SKM-1 treated with dmso at 0.1 percent for 144 hours (cell line): ENCODE measurements at regions not wholly inside any gene's neighbourhood (a gene's known extent, or its start where the extent isn't known, plus 50 kb on each side); places are given as distances from the start of the nearest gene placed in this dataset.

Experiments
- DNase-seq: peaks from one replicate; lab custom pipeline; 2025; ENCODE audit not compliant: unreplicated experiment; lab: John Stamatoyannopoulos, UW

- DNase-seq, result no peak
These were observed 427.7 kb downstream of the FOXO1 start for GRCh38 chr13:40238761-40239160.

- DNase-seq, result no peak
These were observed 426.1 kb downstream of the FOXO1 start for GRCh38 chr13:40240293-40240692.

DNA sequence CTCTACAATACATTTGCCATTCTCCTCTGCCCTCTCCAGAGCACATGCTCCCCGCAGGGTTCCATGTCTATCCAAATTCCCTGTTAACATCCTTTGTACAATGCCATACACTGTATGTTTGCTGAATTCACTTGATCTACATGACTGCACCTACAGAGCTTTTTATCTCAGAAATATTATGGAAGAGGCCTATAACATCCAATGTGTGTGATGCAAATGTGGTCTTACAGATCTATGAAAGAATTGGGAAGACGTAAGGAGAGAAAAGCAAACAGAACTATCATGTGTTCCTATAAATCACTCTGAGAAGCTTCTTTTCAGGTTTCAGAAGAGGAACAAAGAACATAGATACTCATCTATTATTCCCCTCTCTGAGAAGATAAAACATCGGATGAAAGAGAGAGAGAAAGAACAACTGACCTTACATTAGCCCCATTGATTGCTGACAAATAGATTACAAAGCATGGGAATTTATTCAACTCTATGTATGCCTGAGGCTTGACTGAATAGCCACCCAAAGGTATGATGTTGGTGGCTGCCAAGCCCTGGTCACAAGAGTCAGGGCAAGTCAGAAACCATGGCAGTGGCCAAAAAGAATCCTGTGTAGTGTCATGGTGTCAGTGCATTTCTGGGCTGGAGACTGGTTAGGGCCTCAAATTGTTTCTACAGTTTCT lies 425.2 kb downstream of the FOXO1 start:
- DNase-seq, result no peak

DNA sequence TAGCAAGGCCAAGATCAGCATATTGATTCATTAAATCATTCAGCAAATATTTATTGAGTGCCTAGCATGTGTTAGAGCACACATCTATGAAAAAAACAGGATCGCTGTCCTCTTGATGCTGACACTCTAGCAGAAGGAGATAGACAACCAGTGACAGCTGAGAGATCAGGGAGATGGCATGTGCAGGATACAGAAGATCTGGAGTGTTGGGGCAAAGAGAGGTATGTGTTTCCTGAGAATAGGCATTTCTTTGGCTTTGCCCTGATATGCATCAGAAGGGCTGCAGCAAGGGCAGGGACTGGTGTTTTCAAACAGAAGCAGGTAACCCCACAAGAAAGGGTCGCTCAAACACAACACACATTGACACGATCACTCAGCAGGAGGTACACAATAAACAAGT lies 423.4 kb downstream of the FOXO1 start:
- no peak for DNase-seq

- no peak for DNase-seq
These were observed 422.5 kb downstream of the FOXO1 start for GRCh38 chr13:40243982-40244381.

- no peak for DNase-seq
These were observed 420.9 kb downstream of the FOXO1 start for GRCh38 chr13:40245567-40245966.

DNA sequence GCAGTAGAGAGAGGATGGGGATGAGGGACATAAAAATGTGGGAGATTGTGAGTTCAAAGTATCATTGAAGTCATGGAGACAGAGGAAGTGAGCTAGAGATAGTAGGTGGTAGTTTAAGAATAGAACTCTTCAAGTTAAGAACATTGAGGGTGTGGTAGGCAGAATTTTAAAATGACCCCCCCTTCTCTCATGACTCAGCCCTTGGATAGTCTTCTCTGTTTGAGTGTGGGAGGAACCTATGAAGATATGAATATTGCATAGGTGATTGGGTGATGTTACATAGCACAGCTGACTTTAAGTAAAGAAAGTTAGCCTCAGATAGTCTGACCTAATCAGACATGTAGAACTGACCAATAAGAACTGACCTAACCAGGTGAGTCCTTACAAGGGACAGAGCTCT lies 418.6 kb downstream of the FOXO1 start:
- no peak for DNase-seq

DNA sequence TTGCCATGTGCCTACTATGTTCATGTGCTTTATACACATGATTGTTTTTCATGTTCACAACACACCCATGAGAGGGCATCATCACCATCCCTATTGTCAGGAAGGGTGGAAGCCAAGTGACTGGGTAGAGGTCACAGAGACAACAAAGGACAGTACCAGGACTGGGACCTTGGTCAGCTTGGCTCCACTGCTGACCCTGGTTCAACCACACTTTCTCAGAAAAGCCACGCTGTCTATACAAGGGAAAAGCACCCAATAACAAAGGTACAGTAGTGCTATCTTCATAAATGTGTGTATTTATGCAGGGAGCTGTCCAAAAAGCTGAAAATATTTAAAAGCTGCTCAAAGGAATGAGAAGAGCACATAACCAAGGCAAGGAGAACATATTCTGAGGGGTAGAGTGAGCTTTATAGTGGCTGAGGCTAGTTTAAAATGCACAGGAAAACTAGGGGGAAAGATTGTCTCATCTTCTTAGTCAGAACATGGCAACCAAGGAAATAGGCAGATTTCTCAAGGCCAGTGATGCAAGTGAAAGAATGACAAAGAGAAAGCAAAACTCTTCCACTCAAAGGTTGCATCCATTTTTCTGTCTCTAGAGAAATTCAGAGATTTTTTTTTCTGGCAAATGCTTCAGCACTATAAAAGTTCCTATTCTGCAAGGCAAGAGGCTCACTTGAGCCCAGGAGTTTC lies 415.0 kb downstream of the FOXO1 start:
- DNase-seq, result no peak

DNA sequence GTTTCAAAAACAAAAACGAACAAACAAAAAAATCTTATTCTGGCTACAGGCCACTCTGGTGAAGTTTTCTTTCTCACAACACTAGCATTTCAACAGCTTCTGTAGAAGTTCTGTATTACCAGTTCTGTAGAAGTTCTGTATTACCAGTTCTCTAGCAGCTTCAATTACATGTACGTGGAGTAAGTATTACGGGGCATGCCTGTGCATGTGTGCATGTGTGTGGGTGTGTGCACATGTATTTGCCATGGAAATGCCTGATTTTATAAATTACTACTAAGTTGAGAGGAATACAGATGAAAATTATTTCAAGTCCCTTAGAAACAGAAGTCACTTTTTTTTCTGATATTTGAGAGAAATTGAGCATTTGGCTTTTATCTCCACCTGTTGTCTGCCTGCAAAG lies 414.2 kb downstream of the FOXO1 start:
- no peak for DNase-seq

- DNase-seq, result no peak
These were observed 413.8 kb downstream of the FOXO1 start for GRCh38 chr13:40252676-40253075.

- no peak for DNase-seq
These were observed 412.0 kb downstream of the FOXO1 start for GRCh38 chr13:40254394-40254793.

- DNase-seq, result no peak
These were observed 410.9 kb downstream of the FOXO1 start for GRCh38 chr13:40255551-40255950.

DNA sequence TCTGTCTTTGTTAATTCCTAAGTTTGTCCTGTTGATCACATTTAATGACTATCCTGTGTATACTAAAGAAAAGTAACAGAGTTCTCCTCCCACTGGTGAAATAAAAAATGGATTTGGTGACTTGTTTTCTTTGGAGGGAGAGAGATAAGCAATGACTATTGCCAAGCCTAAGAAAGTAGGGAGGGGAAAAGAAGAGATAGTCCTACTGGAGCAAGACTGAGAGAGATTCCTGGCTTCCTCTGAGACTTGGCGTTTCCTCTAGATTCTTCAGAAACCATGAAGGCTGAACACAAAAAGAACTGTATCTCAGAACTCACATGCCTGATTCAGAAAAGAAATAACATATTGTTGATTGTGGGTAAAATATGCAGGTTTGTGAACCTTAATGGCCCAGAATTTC lies 406.5 kb downstream of the FOXO1 start:
- DNase-seq, result no peak

GRCh38 chr13:40261336-40261735 lies 405.1 kb downstream of the FOXO1 start:
- no peak for DNase-seq

GRCh38 chr13:40261947-40262346 lies 404.5 kb downstream of the FOXO1 start:
- DNase-seq, result no peak

DNA sequence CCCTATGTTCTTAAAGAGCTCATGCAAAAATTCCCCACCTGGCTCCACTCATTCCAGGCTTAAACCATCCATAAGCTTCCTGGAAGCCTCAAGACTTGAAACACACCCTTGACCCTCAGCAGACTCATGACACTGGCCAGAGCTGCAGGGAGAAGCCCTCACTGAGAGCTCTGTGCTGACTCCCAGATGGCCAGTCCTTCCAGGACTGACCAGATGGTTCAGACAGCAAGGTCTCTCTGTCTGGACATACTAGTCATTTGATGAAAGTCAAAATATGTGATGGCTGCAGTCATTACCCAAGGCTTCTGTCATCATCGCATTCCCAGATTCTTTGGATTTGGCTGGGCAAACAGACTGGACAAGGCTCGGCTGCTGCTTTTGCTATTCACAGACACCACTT lies 397.4 kb downstream of the FOXO1 start:
- DNase-seq, result no peak

DNA sequence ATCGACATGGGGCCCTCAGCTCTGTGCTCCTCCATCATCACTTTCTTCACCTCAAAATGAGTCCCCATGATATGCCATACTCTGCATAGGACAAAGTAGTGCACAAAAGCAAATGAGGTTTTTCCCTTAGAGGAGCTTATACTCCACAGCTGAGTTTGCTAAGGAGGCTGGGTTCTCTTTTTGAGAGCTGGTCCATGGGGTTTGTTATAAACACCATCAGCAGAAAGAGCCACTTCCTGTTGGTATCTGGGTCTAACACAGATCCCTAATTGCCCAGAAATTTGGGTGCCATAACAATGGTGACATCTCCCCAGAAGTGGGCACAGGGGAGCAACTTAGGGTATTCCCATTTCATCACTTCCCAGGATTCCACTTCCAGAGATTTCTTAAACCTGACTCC lies 395.7 kb downstream of the FOXO1 start:
- DNase-seq, result no peak

DNA sequence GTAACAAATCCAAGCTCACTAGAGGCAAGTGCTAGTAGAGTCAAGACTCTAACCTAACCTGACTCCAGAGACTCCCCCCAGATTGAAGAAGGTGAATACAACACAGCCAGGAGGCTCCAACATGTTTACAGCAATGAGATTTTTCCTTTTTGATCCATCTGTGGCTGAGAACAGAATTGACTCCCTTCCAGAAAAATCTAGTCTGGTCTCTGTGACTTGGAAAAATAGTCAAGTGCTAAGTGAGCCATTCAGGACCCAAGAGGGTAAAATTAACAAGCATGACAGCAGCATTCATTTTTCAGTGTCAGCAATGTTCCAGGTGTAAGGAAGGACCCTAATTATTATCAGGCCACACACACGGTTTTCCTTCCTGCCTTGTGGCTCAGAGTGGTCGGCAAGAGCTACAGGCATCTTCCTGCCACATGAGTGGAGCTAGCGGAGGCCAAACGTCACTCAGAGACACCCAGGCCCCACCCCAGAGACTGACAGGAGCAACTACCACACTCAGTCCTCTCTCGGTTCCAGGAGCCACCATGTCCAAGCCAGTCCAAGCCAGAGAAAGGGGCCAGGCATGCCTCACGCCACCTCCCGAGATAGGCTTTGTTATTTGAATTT lies 395.1 kb downstream of the FOXO1 start:
- DNase-seq, result no peak

DNA sequence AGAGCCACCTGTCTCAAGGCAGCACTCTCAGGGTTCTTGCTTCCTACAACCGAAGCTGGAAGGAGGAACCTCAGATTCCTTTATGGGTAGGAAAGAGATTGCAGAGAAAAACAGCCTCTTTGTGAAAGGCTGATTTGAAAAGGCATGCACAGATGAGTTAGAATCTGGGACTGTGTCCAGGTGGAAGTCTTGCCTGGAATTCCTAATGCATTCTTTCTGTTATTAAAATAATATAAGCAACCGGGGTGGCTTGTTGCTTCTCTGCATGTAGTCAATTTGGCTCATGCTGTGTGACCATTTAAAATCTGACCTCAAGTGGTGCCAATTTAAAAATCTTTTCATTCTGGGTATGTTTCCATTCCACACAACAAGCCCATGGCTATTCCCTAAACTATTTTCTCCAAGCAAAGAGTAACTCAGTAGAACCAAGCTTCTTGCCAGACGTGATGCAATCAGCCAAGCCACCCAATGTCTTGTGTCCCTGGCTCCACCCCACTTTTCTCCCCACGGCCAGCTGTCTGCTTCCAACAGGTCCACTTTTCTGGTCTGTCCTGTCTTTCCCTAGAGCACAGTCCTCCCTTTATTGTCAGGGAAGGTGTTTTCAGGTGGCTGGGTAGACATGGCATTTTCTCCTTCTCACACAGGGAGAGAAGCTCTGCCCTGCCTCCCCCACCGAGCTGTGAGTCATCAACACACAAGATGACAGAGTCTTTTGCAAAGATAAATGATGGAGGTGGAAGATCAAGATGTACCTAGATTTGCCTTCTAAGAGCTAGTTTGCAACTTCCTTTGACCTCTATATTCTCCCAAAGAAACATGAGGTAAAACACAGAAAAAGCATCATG lies 394.3 kb downstream of the FOXO1 start:
- no peak for DNase-seq

- no peak for DNase-seq
These were observed 393.7 kb downstream of the FOXO1 start for GRCh38 chr13:40272776-40273139.

GRCh38 chr13:40273253-40274025 lies 393.0 kb downstream of the FOXO1 start:
- DNase-seq, result no peak
